T-helper 1 cell treated with Interleukin-12 subunit alpha and Interleukin-12 subunit beta and Interleukin-4 antibody, amounts not matched to agents 30 μg/mL and 1 μg/mL, for 36 hours (primary cell): ENCODE measurements at regions not wholly inside any gene's neighbourhood (a gene's known extent, or its start where the extent isn't known, plus 50 kb on each side); places are given as distances from the start of the nearest gene placed in this dataset.

ENCODE experiments used
- H3K27ac Mint-ChIP-seq: one replicate; pipeline ENCODE4 v1.8.0; 2021; ENCODE audit warnings: mild to moderate bottlenecking, mixed read lengths
- H3K27me3 Mint-ChIP-seq: one replicate; pipeline ENCODE4 v1.8.0; 2021; ENCODE audit warnings: low read depth, mixed read lengths
- H3K36me3 Mint-ChIP-seq: one replicate; pipeline ENCODE4 v1.8.0; 2021; ENCODE audit warnings: low read depth, mixed read lengths
- H3K4me1 Mint-ChIP-seq: one replicate; pipeline ENCODE4 v1.8.0; 2021; ENCODE audit warnings: low read depth, mixed read lengths
- H3K4me3 Mint-ChIP-seq: one replicate; pipeline ENCODE4 v1.8.0; 2021; ENCODE audit warnings: mild to moderate bottlenecking, moderate library complexity, mixed read lengths
- H3K9me3 Mint-ChIP-seq: one replicate; pipeline ENCODE4 v1.8.0; 2021; ENCODE audit warnings: mixed read lengths

- no peaks in the 10 kb centered on the region for H3K9me3 Mint-ChIP-seq
- H3K27me3 Mint-ChIP-seq: no peaks in the 10 kb centered on the region
- no peaks in the 10 kb centered on the region for H3K36me3 Mint-ChIP-seq
- H3K4me3 Mint-ChIP-seq: no peak overlapping the region
- no peak overlapping the region for H3K27ac Mint-ChIP-seq
- H3K4me1 Mint-ChIP-seq: peaks cover 3% of the 10 kb centered on the region
Measured at GRCh38 chr3:41064526-41064925, 134.8 kb upstream of the CTNNB1 start.

- no peaks in the 10 kb centered on the region for H3K36me3 Mint-ChIP-seq
- no peak overlapping the region for H3K27ac Mint-ChIP-seq
- H3K4me3 Mint-ChIP-seq: no peak overlapping the region
- peaks cover 3% of the 10 kb centered on the region for H3K4me1 Mint-ChIP-seq
- no peaks in the 10 kb centered on the region for H3K9me3 Mint-ChIP-seq
- no peaks in the 10 kb centered on the region for H3K27me3 Mint-ChIP-seq
Measured at GRCh38 chr3:41065340-41065739, 134.0 kb upstream of the CTNNB1 start.

DNA sequence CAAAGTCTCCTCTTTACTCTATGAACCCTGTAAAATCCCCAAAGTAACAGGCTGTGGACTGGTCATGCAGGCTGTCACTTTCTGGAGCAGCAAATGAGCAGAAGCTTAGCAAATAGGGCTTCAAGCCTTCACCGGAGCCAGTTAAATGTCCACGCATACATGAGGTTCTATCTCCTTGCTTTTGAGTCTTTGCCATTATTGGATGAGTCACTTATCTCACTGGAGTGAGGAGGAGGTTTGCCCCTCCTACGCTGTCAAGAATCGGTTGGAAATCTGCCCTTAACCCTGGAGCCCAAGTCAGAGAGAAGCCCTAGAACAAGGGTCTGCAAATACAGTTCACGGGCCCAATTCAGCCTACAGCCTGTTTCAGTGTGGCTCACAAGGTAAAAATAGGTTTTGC, 126.1 kb upstream of the CTNNB1 start:
- Mint-ChIP-seq H3K4me1 (no peaks in the 10 kb centered on the region), H3K36me3 (no peaks in the 10 kb centered on the region), H3K4me3 (no peak overlapping the region), H3K9me3 (no peaks in the 10 kb centered on the region), H3K27ac (no peak overlapping the region), H3K27me3 (no peaks in the 10 kb centered on the region)

GRCh38 chr3:41075975-41076374, 123.3 kb upstream of the CTNNB1 start:
- Mint-ChIP-seq H3K4me1 (no peaks in the 10 kb centered on the region), H3K36me3 (no peaks in the 10 kb centered on the region), H3K27ac (no peak overlapping the region), H3K9me3 (no peaks in the 10 kb centered on the region), H3K27me3 (no peaks in the 10 kb centered on the region), H3K4me3 (no peak overlapping the region)

GRCh38 chr3:41076399-41076798, 122.9 kb upstream of the CTNNB1 start:
- H3K27me3 Mint-ChIP-seq: no peaks in the 10 kb centered on the region
- no peak overlapping the region for H3K4me3 Mint-ChIP-seq
- no peak overlapping the region for H3K27ac Mint-ChIP-seq
- no peaks in the 10 kb centered on the region for H3K36me3 Mint-ChIP-seq
- H3K4me1 Mint-ChIP-seq: no peaks in the 10 kb centered on the region
- H3K9me3 Mint-ChIP-seq: no peaks in the 10 kb centered on the region

DNA sequence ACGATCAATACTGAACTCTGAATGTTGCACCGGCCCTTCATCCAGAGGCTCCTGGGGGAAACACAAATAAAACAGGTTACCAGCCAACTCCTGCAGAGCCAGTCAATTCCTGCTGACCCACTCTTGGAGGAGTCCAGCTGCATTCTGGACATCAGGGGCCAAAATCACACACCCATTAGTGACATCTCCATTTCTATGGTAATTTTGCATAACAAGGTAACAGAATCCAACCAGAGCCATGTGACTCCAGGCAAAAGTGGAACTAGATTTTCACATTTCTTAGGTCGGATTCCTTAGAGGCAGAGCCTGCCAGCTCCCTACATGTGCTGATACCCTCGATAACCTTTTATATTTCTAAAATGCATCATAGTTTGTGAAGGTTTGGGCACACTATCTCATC, 119.2 kb upstream of the CTNNB1 start:
- Mint-ChIP-seq H3K36me3 (no peaks in the 10 kb centered on the region), H3K27me3 (no peaks in the 10 kb centered on the region), H3K4me3 (no peak overlapping the region), H3K4me1 (no peaks in the 10 kb centered on the region), H3K9me3 (no peaks in the 10 kb centered on the region), H3K27ac (no peak overlapping the region)

DNA sequence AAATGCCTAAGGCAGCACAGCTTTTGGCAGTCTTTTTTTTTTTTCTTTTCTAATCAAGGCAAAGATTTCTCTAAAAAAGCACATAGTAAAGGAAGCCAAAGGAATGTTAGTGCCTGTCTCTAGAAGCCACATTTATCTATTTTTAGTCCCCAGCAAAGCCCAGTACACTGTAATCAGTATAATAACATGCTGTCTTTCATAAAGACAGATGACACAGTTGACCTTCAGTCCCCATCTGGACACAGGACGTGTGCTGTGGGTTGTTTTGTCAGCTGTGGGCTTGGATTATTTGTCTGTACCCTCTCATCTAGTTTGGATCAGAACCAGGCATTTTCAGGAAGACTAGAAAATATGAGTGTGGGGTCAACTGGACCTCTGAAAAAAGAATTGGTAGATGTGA, 110.4 kb upstream of the CTNNB1 start:
- Mint-ChIP-seq H3K36me3 (no peaks in the 10 kb centered on the region), H3K4me1 (no peaks in the 10 kb centered on the region), H3K4me3 (no peak overlapping the region), H3K27me3 (no peaks in the 10 kb centered on the region), H3K27ac (no peak overlapping the region), H3K9me3 (no peaks in the 10 kb centered on the region)

GRCh38 chr3:41089566-41089965, 109.7 kb upstream of the CTNNB1 start:
- Mint-ChIP-seq H3K27ac (no peak overlapping the region), H3K9me3 (no peaks in the 10 kb centered on the region), H3K4me3 (no peak overlapping the region), H3K27me3 (no peaks in the 10 kb centered on the region), H3K36me3 (no peaks in the 10 kb centered on the region), H3K4me1 (peaks cover 2% of the 10 kb centered on the region)

DNA sequence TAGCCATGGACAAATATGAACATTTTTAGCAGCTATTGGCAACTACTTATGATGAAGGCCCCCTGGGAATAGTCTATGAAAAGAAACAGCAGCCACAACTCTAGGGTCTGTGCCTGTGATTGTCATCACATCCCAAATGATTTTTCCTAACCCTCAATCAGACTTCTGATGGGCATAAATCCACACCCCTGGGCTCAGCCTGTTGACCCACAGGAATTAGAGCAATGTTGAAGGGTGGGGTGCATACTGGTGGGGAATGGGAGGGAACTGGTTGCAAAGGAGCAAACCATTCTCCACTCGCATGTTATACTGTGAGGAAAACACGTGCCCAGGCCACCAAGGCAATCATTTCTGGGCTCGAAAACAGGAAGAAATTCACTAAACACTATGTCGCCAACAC, 106.5 kb upstream of the CTNNB1 start:
- H3K27ac Mint-ChIP-seq: no peak overlapping the region
- H3K4me1 Mint-ChIP-seq: peaks cover 2% of the 10 kb centered on the region
- H3K9me3 Mint-ChIP-seq: no peaks in the 10 kb centered on the region
- no peak overlapping the region for H3K4me3 Mint-ChIP-seq
- H3K36me3 Mint-ChIP-seq: no peaks in the 10 kb centered on the region
- H3K27me3 Mint-ChIP-seq: no peaks in the 10 kb centered on the region

DNA sequence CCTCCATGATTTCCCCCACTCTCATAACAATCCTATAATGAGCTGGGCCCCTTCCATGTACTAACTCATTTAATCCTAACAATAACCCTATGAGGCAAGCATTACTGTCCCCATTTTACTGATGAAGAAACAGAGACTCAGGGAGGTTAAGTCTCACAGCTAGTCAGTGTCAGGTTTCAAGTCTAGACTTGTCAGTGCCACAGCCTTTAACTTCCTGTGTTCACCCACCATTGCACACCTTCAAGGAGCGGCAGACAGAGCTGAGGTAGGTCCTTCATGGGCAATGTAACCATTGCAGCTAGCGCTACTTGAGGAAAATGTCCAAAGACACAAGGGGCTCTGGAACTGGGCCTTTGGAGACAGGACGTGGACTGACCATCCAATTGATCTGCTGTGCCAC, 105.8 kb upstream of the CTNNB1 start:
- H3K4me1 Mint-ChIP-seq: peaks cover 2% of the 10 kb centered on the region
- H3K4me3 Mint-ChIP-seq: no peak overlapping the region
- no peaks in the 10 kb centered on the region for H3K36me3 Mint-ChIP-seq
- no peaks in the 10 kb centered on the region for H3K27me3 Mint-ChIP-seq
- no peaks in the 10 kb centered on the region for H3K9me3 Mint-ChIP-seq
- no peak overlapping the region for H3K27ac Mint-ChIP-seq

- Mint-ChIP-seq H3K4me1 (peaks cover 2% of the 10 kb centered on the region), H3K36me3 (no peaks in the 10 kb centered on the region), H3K27me3 (no peaks in the 10 kb centered on the region)
Measured at GRCh38 chr3:41094351-41094750, 105.0 kb upstream of the CTNNB1 start.

GRCh38 chr3:41095702-41096101, 103.6 kb upstream of the CTNNB1 start:
- Mint-ChIP-seq H3K27ac (no peak overlapping the region), H3K36me3 (no peaks in the 10 kb centered on the region), H3K4me1 (peaks cover 2% of the 10 kb centered on the region), H3K4me3 (no peak overlapping the region), H3K27me3 (no peaks in the 10 kb centered on the region), H3K9me3 (no peaks in the 10 kb centered on the region)

More at GRCh38 chr3:41094351-41094750, 105.0 kb upstream of the CTNNB1 start:
- Mint-ChIP-seq H3K27ac (no peak overlapping the region), H3K9me3 (no peaks in the 10 kb centered on the region), H3K4me3 (no peak overlapping the region)

- no peaks in the 10 kb centered on the region for H3K36me3 Mint-ChIP-seq
- H3K27me3 Mint-ChIP-seq: no peaks in the 10 kb centered on the region
- H3K9me3 Mint-ChIP-seq: no peaks in the 10 kb centered on the region
- peaks cover 2% of the 10 kb centered on the region for H3K4me1 Mint-ChIP-seq
- no peak overlapping the region for H3K4me3 Mint-ChIP-seq
- H3K27ac Mint-ChIP-seq: no peak overlapping the region
Measured at GRCh38 chr3:41097896-41098496, 101.3 kb upstream of the CTNNB1 start.

- H3K4me3 Mint-ChIP-seq: no peak overlapping the region
Measured at GRCh38 chr3:41101231-41101630, 98.1 kb upstream of the CTNNB1 start.

GRCh38 chr3:41102053-41102556, 97.2 kb upstream of the CTNNB1 start:
- Mint-ChIP-seq H3K9me3 (no peaks in the 10 kb centered on the region), H3K27ac (no peak overlapping the region), H3K36me3 (no peaks in the 10 kb centered on the region), H3K4me3 (no peak overlapping the region), H3K4me1 (no peaks in the 10 kb centered on the region), H3K27me3 (peaks cover 6% of the 10 kb centered on the region)

More at GRCh38 chr3:41101231-41101630, 98.1 kb upstream of the CTNNB1 start:
- H3K36me3 Mint-ChIP-seq: no peaks in the 10 kb centered on the region
- no peaks in the 10 kb centered on the region for H3K4me1 Mint-ChIP-seq
- H3K9me3 Mint-ChIP-seq: no peaks in the 10 kb centered on the region
- no peaks in the 10 kb centered on the region for H3K27me3 Mint-ChIP-seq
- no peak overlapping the region for H3K27ac Mint-ChIP-seq

DNA sequence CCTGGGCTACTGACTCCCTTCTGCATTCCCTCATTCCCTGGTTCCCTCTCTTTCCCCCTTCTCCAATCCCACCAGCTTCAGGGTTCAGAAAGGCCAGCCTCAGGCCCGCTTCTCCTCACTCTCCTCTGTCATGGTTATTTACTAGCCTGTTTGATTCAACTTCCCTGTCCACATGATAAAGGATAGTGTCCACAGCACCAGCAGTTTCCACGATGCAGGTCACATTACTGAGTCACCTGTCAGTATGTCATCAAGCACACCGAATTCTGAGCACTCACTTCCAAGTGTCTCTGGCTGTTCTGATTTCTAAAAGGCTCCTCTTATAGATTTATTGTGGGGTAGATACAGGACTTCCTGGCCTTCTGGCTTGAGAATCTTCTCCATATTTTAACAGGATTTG, 96.6 kb upstream of the CTNNB1 start:
- H3K27me3 Mint-ChIP-seq: peaks cover 7% of the 10 kb centered on the region
- H3K4me3 Mint-ChIP-seq: no peak overlapping the region
- H3K9me3 Mint-ChIP-seq: no peaks in the 10 kb centered on the region
- no peak overlapping the region for H3K27ac Mint-ChIP-seq
- H3K4me1 Mint-ChIP-seq: no peaks in the 10 kb centered on the region
- no peaks in the 10 kb centered on the region for H3K36me3 Mint-ChIP-seq
